Activated CD8-positive, alpha-beta memory T cell treated with anti-CD3 and anti-CD28 coated beads, Interleukin-2, amount 10 ng/mL, durations not matched to agents 7 days and 5 days (primary cell): ENCODE measurements at regions not wholly inside any gene's neighbourhood (a gene's known extent, or its start where the extent isn't known, plus 50 kb on each side); places are given as distances from the start of the nearest gene placed in this dataset.
A peak's percentile ranks its signal among the peaks of the same experiment; 100 is the strongest.

Experiments used
- ATAC-seq: fragments of 150-1000 bp; cut with Tn5 transposase; one replicate; pipeline ENCODE4 v1.10.0; 2021; ENCODE audit warnings: moderate library complexity
- CTCF ChIA-PET: fragments of 350-600 bp; sonication (Branson Sonifier 250); formaldehyde crosslinking; loops from one replicate; lab custom pipeline; 2021; ENCODE audit warnings: antibody characterized with exemption; lab: Charles Lee
- DNase-seq: peaks from one replicate; pipeline ENCODE4 v3.0.0-alpha.2; 2020
- H3K27ac Mint-ChIP-seq: one replicate; pipeline ENCODE4 v1.8.0; 2021; ENCODE audit warnings: mild to moderate bottlenecking, mixed read lengths
- H3K27me3 Mint-ChIP-seq: one replicate; pipeline ENCODE4 v1.8.0; 2021; ENCODE audit warnings: mixed read lengths
- H3K36me3 Mint-ChIP-seq: one replicate; pipeline ENCODE4 v1.8.0; 2021; ENCODE audit warnings: mild to moderate bottlenecking, mixed read lengths
- H3K4me1 Mint-ChIP-seq: one replicate; pipeline ENCODE4 v1.8.0; 2021; ENCODE audit warnings: mixed read lengths
- H3K4me3 Mint-ChIP-seq: one replicate; pipeline ENCODE4 v1.8.0; 2021; ENCODE audit warnings: mild to moderate bottlenecking, moderate library complexity, mixed read lengths
- H3K9me3 Mint-ChIP-seq: one replicate; pipeline ENCODE4 v1.8.0; 2022; ENCODE audit warnings: low read depth, mixed read lengths

GRCh38 chr6:111971181-111971841 lies 82.6 kb upstream of the CCN6 start:
- no peak for ATAC-seq
- DNase-seq: no peak
- no peaks in the 10 kb centered on the region for H3K9me3 Mint-ChIP-seq
- no peaks in the 10 kb centered on the region for H3K36me3 Mint-ChIP-seq
- H3K4me3 Mint-ChIP-seq: no peak overlapping the region
- H3K27ac Mint-ChIP-seq: no peak overlapping the region
- H3K4me1 Mint-ChIP-seq: peaks cover 39% of the 10 kb centered on the region
- CTCF ChIA-PET: no interaction called here
- H3K27me3 Mint-ChIP-seq: peaks cover 10% of the 10 kb centered on the region

DNA sequence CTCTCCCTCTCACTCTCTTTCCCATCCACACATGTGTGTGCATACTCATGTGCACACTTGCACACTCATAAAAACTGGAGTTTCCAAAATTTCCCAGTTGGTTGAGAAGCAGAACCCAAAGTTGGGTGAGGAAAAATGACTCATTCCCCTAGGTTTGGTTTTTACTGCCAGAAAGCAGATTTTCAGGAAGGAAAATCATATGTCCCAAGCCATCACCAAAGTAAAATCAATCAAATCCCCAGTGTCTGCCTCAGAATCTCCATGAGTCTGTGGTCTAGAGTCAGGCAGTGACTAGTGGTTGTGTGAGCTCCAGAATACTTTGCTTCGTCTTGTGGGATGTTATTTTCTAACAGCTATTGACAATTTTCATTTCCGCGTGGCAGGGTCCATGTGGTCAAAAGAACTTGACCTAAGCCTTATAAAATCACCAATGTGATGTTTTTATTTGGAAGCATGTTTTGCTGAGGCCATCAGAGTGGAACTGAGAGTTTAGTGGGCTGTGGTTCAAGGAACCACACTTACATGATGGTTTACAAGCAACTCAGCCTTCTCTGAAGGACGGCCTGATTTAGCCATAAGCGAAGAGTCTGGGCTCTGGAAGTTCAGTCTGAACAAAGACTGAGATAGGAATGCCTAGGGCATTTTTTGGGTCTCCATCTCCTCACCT lies 81.9 kb upstream of the CCN6 start:
- no peak for ATAC-seq
- CTCF ChIA-PET: interaction anchor here (0.5 to 2.1 kb wide), 2 partner anchors 71 to 494 kb away, joined by 4 to 7 read pairs; no protein-coding TSS in a partner anchor

GRCh38 chr6:111972745-111973117 lies 81.2 kb upstream of the CCN6 start:
- Mint-ChIP-seq H3K9me3 (no peaks in the 10 kb centered on the region), H3K4me1 (peaks cover 42% of the 10 kb centered on the region), H3K27me3 (peaks cover 5% of the 10 kb centered on the region), H3K4me3 (no peak overlapping the region), H3K27ac (no peak overlapping the region), H3K36me3 (no peaks in the 10 kb centered on the region)
- CTCF ChIA-PET: interaction anchor here (1.1 to 2.1 kb wide), 2 partner anchors 10 to 71 kb away, joined by 3 to 7 read pairs; no protein-coding TSS in a partner anchor
- ATAC-seq: peak; percentile 12
- no peak for DNase-seq

More for the DNA sequence above, 81.9 kb upstream of the CCN6 start:
- no peak for DNase-seq
- peaks cover 42% of the 10 kb centered on the region for H3K4me1 Mint-ChIP-seq
- H3K9me3 Mint-ChIP-seq: no peaks in the 10 kb centered on the region
- no peak overlapping the region for H3K27ac Mint-ChIP-seq
- H3K27me3 Mint-ChIP-seq: peaks cover 10% of the 10 kb centered on the region
- H3K4me3 Mint-ChIP-seq: no peak overlapping the region
- no peaks in the 10 kb centered on the region for H3K36me3 Mint-ChIP-seq

DNA sequence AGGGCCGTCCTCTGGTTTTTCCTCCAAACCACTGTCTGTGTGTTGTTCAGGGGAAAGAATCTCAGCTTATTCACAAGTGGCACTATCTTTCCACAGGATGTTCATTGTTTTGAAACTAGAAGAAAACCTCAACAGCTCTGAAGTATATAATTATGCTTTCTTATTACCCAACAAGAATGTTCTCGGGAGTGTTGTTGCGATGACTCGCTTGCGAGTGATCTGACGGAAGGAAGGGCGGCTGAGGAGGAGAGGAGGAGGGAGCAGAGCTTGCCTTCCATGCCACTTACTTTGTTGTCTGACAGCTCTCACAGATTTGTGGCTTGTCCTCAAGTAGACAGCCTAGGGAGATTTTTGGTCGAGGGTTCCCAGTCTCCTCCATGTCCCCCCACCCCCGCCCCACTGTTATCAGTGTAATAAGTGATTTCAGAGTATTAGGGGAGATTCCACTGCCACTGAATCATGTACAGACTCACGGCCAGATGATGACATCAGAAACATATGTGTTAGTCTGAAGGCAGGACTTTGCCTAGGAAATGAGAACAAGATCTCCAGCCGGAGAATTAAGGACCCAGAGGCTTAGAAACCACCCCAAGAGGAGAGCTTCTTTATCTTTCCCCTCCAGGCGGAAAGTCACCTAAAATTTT lies 80.7 kb upstream of the CCN6 start:
- peak overlapping the region; percentile 8 for H3K27ac Mint-ChIP-seq
- peaks cover 42% of the 10 kb centered on the region for H3K4me1 Mint-ChIP-seq
- CTCF ChIA-PET: interaction anchor here (1.1 to 2.1 kb wide), 4 partner anchors 10 to 177 kb away, joined by 3 to 7 read pairs (median 4); no protein-coding TSS in a partner anchor
- no peaks in the 10 kb centered on the region for H3K36me3 Mint-ChIP-seq
- H3K4me3 Mint-ChIP-seq: no peak overlapping the region
- peaks cover 3% of the 10 kb centered on the region for H3K27me3 Mint-ChIP-seq
- ATAC-seq: peak; percentile 74
- no peaks in the 10 kb centered on the region for H3K9me3 Mint-ChIP-seq
- peak; percentile 50 for DNase-seq

DNA sequence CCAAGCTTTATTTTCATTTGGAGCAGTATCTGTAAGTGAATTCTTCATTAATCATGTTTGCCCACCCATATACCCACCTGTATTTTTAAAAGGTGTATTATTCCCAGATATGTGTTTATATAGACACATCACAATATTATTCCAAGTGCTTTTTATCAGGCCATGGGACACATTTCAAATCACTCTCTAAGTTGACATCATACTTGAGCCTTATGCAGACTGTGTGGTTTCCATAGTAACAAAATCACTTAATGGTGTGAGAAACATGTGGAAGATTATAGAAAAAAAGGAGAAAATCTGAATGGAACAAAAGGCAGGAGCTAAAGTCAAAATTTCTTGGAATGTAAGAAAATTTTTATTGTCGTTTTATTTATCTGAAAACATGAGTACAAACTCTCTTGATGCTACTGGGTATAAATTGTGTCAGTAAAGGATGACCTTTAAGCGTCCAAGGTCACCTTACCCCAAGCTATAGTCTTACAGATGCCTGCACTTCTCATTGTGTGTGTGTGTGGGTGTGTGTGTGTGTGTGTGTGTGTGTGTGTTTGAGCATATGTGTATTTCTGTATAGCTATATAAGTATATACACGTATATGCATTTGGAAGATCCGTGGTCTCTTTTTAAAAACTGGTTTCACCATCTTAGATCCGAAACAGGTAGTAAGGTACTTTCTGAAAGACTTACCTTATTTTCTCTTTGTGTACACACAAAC lies 79.8 kb upstream of the CCN6 start:
- ATAC-seq (no peak), DNase-seq (no peak)
- CTCF ChIA-PET: interaction anchor here (0.6 to 2.1 kb wide), 5 partner anchors 9 to 178 kb away, joined by 3 to 7 read pairs (median 3); no protein-coding TSS in a partner anchor
- H3K27me3 Mint-ChIP-seq: peaks cover 3% of the 10 kb centered on the region
- no peaks in the 10 kb centered on the region for H3K9me3 Mint-ChIP-seq
- peaks cover 42% of the 10 kb centered on the region for H3K4me1 Mint-ChIP-seq
- H3K4me3 Mint-ChIP-seq: no peak overlapping the region
- no peak overlapping the region for H3K27ac Mint-ChIP-seq
- no peaks in the 10 kb centered on the region for H3K36me3 Mint-ChIP-seq

DNA sequence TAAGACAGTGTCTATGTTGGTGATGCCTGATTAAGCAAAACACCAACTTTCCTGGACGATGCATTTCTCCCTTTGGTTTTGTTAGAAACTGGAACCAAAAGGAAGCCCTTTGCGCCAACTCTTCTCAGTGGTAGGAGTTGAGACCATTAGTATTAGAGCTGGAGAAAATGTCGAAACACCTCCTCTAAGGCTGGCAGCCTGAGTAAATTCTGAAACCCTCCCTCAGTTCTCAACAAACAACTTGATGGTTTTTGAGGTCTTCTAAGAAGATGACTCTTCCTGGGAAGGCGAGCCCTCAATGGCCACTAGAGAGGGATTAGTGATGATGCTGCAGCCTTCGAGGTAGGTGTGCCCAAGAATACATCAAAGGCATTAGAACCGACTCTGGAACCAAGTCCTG lies 78.4 kb upstream of the CCN6 start:
- no peaks in the 10 kb centered on the region for H3K36me3 Mint-ChIP-seq
- no peak for DNase-seq
- H3K4me3 Mint-ChIP-seq: no peak overlapping the region
- H3K4me1 Mint-ChIP-seq: peaks cover 42% of the 10 kb centered on the region
- peaks cover 3% of the 10 kb centered on the region for H3K27me3 Mint-ChIP-seq
- no peak overlapping the region for H3K27ac Mint-ChIP-seq
- H3K9me3 Mint-ChIP-seq: no peaks in the 10 kb centered on the region
- CTCF ChIA-PET: interaction anchor here (2.0 kb wide), 1 partner anchor 23 kb away, joined by 5 read pairs; no protein-coding TSS in a partner anchor
- ATAC-seq: no peak

GRCh38 chr6:111976139-111976538 lies 77.8 kb upstream of the CCN6 start:
- no peak for ATAC-seq
- H3K4me3 Mint-ChIP-seq: no peak overlapping the region
- CTCF ChIA-PET: no interaction called here

GRCh38 chr6:111978532-111979149 lies 75.3 kb upstream of the CCN6 start:
- H3K4me1 Mint-ChIP-seq: peaks cover 25% of the 10 kb centered on the region
- CTCF ChIA-PET: no interaction called here
- H3K36me3 Mint-ChIP-seq: no peaks in the 10 kb centered on the region
- no peak overlapping the region for H3K27ac Mint-ChIP-seq
- no peak overlapping the region for H3K4me3 Mint-ChIP-seq
- peaks cover 3% of the 10 kb centered on the region for H3K27me3 Mint-ChIP-seq
- DNase-seq: no peak
- ATAC-seq: no peak
- H3K9me3 Mint-ChIP-seq: no peaks in the 10 kb centered on the region

More at GRCh38 chr6:111976139-111976538, 77.8 kb upstream of the CCN6 start:
- Mint-ChIP-seq H3K4me1 (peaks cover 42% of the 10 kb centered on the region), H3K27ac (no peak overlapping the region), H3K27me3 (peaks cover 3% of the 10 kb centered on the region), H3K36me3 (no peaks in the 10 kb centered on the region), H3K9me3 (no peaks in the 10 kb centered on the region)
- no peak for DNase-seq

GRCh38 chr6:111979633-111980032 lies 74.3 kb upstream of the CCN6 start:
- Mint-ChIP-seq H3K4me1 (peaks cover 19% of the 10 kb centered on the region), H3K27me3 (peaks cover 3% of the 10 kb centered on the region), H3K27ac (no peak overlapping the region), H3K9me3 (no peaks in the 10 kb centered on the region), H3K36me3 (no peaks in the 10 kb centered on the region), H3K4me3 (no peak overlapping the region)
- ATAC-seq: no peak
- CTCF ChIA-PET: no interaction called here
- no peak for DNase-seq

GRCh38 chr6:111980143-111980542 lies 73.8 kb upstream of the CCN6 start:
- CTCF ChIA-PET: no interaction called here
- DNase-seq (no peak), ATAC-seq (no peak)
- H3K27me3 Mint-ChIP-seq: peaks cover 3% of the 10 kb centered on the region
- no peak overlapping the region for H3K27ac Mint-ChIP-seq
- H3K9me3 Mint-ChIP-seq: no peaks in the 10 kb centered on the region
- H3K4me3 Mint-ChIP-seq: no peak overlapping the region
- peaks cover 20% of the 10 kb centered on the region for H3K4me1 Mint-ChIP-seq
- H3K36me3 Mint-ChIP-seq: no peaks in the 10 kb centered on the region

DNA sequence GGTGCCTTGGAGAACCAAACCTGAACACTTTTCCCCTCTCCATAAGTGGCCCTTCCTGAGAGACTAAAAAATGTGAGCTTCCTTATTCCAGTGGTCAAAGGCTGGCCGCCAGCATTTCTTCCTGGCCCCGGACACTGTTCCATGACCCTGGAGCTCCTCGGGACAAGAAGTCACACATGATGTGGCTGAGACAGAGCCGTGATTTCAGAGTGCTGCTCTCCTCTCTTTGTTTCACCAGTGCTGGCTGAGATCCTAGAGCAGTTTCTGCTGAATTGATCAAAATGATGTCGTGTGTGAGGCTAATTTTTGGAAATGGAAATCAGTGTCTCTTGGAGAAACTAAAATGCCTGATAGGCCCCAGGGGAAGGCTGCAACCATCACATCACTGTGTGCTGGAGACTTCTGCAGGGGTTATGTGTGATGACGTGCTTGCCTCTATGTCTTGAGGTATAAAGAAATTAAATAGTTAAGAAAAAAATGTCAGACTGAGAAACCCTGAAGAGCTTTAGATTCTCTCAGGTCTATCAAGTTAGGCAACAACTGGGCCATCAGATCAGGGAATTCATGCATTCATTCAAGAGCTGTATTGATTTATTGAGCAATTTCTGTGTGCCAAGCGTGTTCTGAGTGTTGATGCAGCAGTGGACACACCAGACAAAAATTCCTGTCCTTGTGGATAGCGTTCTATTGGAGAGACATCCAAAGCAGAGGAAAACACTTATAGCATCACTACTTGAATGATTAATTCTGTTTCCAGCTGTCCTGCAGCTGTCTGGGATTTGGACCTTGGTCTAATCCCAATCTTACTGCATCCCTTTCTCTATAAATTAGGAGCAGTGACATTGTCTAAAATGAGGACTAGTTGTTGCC lies 72.7 kb upstream of the CCN6 start:
- H3K4me1 Mint-ChIP-seq: peaks cover 11% of the 10 kb centered on the region
- DNase-seq: no peak

GRCh38 chr6:111982681-111983080 lies 71.2 kb upstream of the CCN6 start:
- Mint-ChIP-seq H3K36me3 (peaks cover 2% of the 10 kb centered on the region), H3K4me1 (peaks cover 10% of the 10 kb centered on the region), H3K4me3 (no peak overlapping the region), H3K27me3 (no peaks in the 10 kb centered on the region), H3K27ac (no peak overlapping the region), H3K9me3 (no peaks in the 10 kb centered on the region)
- CTCF ChIA-PET: interaction anchor here (1.4 kb wide), 1 partner anchor 9 kb away, joined by 3 read pairs; no protein-coding TSS in a partner anchor
- no peak for ATAC-seq
- DNase-seq: no peak

More for the DNA sequence above, 72.7 kb upstream of the CCN6 start:
- Mint-ChIP-seq H3K4me3 (no peak overlapping the region), H3K27me3 (peaks cover 2% of the 10 kb centered on the region), H3K9me3 (no peaks in the 10 kb centered on the region), H3K36me3 (no peaks in the 10 kb centered on the region), H3K27ac (no peak overlapping the region)
- no peak for ATAC-seq
- CTCF ChIA-PET: interaction anchor here (0.5 to 1.0 kb wide), 3 partner anchors 18 to 428 kb away, joined by 3 to 4 read pairs (median 3); no protein-coding TSS in a partner anchor
